ENCODE measurements at regions not wholly inside any gene's neighbourhood (a gene's known extent, or its start where the extent isn't known, plus 50 kb on each side); places are given as distances from the start of the nearest gene placed in this dataset.

GRCh38 chr12:47349137-47350061 is 269.6 kb upstream of the AMIGO2 start:
- H4K91ac ChIP-seq (ENCODE audit: insufficient read depth, low read depth, low read length) = no peak overlapping the region
- no peak for DNase-seq
- H3K4ac ChIP-seq (ENCODE audit: low read depth, low read length) = no peak overlapping the region
- H3K14ac ChIP-seq (replicated peaks; ENCODE audit: low read depth, low read length) = no peak overlapping the region
- no peak overlapping the region for H2BK120ac ChIP-seq (ENCODE audit: low read depth, low read length)
- BruUV-seq (replicated peaks) = no TSS peak
- H4K8ac ChIP-seq (ENCODE audit: low read depth in 2 of 2, low read length in 2 of 2) = no peak overlapping the region
- H3K23ac ChIP-seq (ENCODE audit: low read depth, low read length) = no peak overlapping the region
- no peak overlapping the region for H3K56ac ChIP-seq (ENCODE audit: extremely low read depth, insufficient read depth, low read length)
- no peaks in the 10 kb centered on the region for H3K79me1 ChIP-seq (ENCODE audit: low read depth in 1 of 2, low read length in 2 of 2)
- CTCF ChIA-PET = interaction anchor here (0.6 kb wide), 1 partner anchor 366 kb away, joined by 4 read pairs; no protein-coding TSS in a partner anchor
- H3K9me1 ChIP-seq (ENCODE audit: insufficient read depth, low read length) = no peaks in the 10 kb centered on the region
- no peaks in the 10 kb centered on the region for H3K27me3 ChIP-seq (ENCODE audit: control insufficient read depth, insufficient read depth, low read length)
- no peak overlapping the region for H3K27ac ChIP-seq (ENCODE audit: insufficient read depth, low read length)
- no peak overlapping the region for H3K4me3 ChIP-seq (ENCODE audit: insufficient read depth, low read depth, low read length)
- no peaks in the 10 kb centered on the region for H3K9me3 ChIP-seq (ENCODE audit: control insufficient read depth, insufficient read depth, low read length)
- peaks cover 2% of the 10 kb centered on the region for H3K4me1 ChIP-seq (ENCODE audit: control insufficient read depth, insufficient read depth, low read length)
- TF ChIP-seq CEBPB (IDR thresholded peaks at IDR 0.05; ENCODE audit: low read depth, low read length) = no peak
- no peak for TF ChIP-seq NFE2L2 (IDR thresholded peaks at IDR 0.05; ENCODE audit: low read depth, low read length)
- TF ChIP-seq RFX5 (IDR thresholded peaks at IDR 0.05; ENCODE audit: low read depth, low read length) = no peak
- TF ChIP-seq BHLHE40 (IDR thresholded peaks at IDR 0.05; ENCODE audit: low read depth, low read length) = no peak
- TF ChIP-seq ELK1 (IDR thresholded peaks at IDR 0.05; ENCODE audit: borderline replicate concordance, low read depth, low read length) = no peak
- TF ChIP-seq, protein P1, sequence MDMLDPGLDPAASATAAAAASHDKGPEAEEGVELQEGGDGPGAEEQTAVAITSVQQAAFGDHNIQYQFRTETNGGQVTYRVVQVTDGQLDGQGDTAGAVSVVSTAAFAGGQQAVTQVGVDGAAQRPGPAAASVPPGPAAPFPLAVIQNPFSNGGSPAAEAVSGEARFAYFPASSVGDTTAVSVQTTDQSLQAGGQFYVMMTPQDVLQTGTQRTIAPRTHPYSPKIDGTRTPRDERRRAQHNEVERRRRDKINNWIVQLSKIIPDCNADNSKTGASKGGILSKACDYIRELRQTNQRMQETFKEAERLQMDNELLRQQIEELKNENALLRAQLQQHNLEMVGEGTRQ (IDR thresholded peaks at IDR 0.05; ENCODE audit: low read depth, low read length) = no peak
- dilution Hi-C loops (cut with HindIII; ENCODE audit: low sequenced_read_pairs, unreplicated experiment) (no loop called here), in situ Hi-C loops (cut with MboI; ENCODE audit: low sequenced_read_pairs) (no loop called here), intact Hi-C loops (cut with micrococcal nuclease) (no loop called here)
- H3K18ac ChIP-seq (ENCODE audit: low read depth, low read length) = peak overlapping the region; percentile 36; the same call in 1 of the 2 replicates
- no peak overlapping the region for H2BK5ac ChIP-seq (ENCODE audit: low read depth, low read length, poor library complexity, severe bottlenecking)
- no peak overlapping the region for H3K9ac ChIP-seq (ENCODE audit: low read depth, low read length)
- no peak overlapping the region for H4K5ac ChIP-seq (ENCODE audit: low read depth, low read length)
- no peak overlapping the region for H2BK20ac ChIP-seq (ENCODE audit: low read depth, low read length)
- H2AFZ ChIP-seq (replicated peaks; ENCODE audit: low read length, poor library complexity) = no peak overlapping the region
- H2AK5ac ChIP-seq (ENCODE audit: low read depth, low read length) = no peak overlapping the region
- no peak for ATAC-seq (ENCODE audit: low read depth)
- POLR2A ChIA-PET (ENCODE audit: unreplicated experiment) = no interaction called here
- no CpG with 5 or more reads among the region's 5 CpGs for WGBS, 2 experiments (ENCODE audit: extremely low coverage in 2 of 2, insufficient read length in 1 of 2)
- H3K4me2 ChIP-seq (ENCODE audit: low read depth, low read length) = no peak overlapping the region
- H4K20me1 ChIP-seq (ENCODE audit: insufficient read depth, low read length) = no peaks in the 10 kb centered on the region
- no peak overlapping the region for H2AK9ac ChIP-seq (replicated peaks; ENCODE audit: low read depth, low read length, poor library complexity)
- H3K36me3 ChIP-seq (ENCODE audit: control insufficient read depth, insufficient read depth, low read length) = no peaks in the 10 kb centered on the region
- H2BK15ac ChIP-seq (ENCODE audit: low read depth, low read length) = no peak overlapping the region
